Activated T-helper 2 cell treated with anti-CD3 and anti-CD28 coated beads, Interferon-gamma antibody, Interleukin-2, Interleukin-4, amounts not matched to agents 10 μg/mL and 5 μg/mL and 100 μg/mL, durations not matched to agents 14 hours and 24 hours and 36 hours (primary cell): ENCODE measurements at regions not wholly inside any gene's neighbourhood (a gene's known extent, or its start where the extent isn't known, plus 50 kb on each side); places are given as distances from the start of the nearest gene placed in this dataset.

Source experiments
- DNase-seq: peaks from one replicate; pipeline ENCODE4 v3.0.0; 2021; ENCODE audit warnings: low spot score
- H3K27ac Mint-ChIP-seq: one replicate; pipeline ENCODE4 v1.8.0; 2021; ENCODE audit warnings: mixed read lengths
- H3K27me3 Mint-ChIP-seq: one replicate; pipeline ENCODE4 v1.8.0; 2021; ENCODE audit warnings: low read depth, mixed read lengths
- H3K36me3 Mint-ChIP-seq: one replicate; pipeline ENCODE4 v1.8.0; 2021; ENCODE audit warnings: low read depth, mixed read lengths
- H3K4me1 Mint-ChIP-seq: one replicate; pipeline ENCODE4 v1.8.0; 2021; ENCODE audit warnings: low read depth, mixed read lengths
- H3K4me3 Mint-ChIP-seq: one replicate; pipeline ENCODE4 v1.8.0; 2021; ENCODE audit warnings: low read depth, mild to moderate bottlenecking, moderate library complexity, mixed read lengths
- H3K9me3 Mint-ChIP-seq: one replicate; pipeline ENCODE4 v1.8.0; 2021; ENCODE audit warnings: mixed read lengths
- intact Hi-C: fragments of 100-400 bp; cut with micrococcal nuclease; formaldehyde crosslinking; loops from one replicate; pipeline ENCODE4 v1.15.1; 2023

DNA sequence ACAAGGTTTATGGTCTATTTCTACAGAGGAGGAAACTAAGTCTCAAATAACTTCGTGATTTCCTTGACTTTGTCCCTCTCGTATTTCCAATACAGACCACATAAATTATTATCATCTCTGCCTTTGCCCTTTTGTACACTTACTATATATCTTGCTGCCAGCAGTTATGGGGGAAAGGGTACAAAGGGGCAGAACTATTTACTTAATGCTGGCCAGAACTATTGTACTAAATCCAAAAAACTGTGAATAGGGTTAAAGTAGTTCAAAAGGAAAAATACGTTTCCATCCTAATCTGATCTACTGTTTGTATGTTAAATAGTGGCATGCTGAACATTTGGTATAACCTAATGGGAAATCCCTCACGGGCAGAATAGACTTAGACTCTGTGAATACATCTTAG lies 537.3 kb upstream of the SEMA6D start:
- H3K27me3 Mint-ChIP-seq, result peaks cover 19% of the 10 kb centered on the region

DNA sequence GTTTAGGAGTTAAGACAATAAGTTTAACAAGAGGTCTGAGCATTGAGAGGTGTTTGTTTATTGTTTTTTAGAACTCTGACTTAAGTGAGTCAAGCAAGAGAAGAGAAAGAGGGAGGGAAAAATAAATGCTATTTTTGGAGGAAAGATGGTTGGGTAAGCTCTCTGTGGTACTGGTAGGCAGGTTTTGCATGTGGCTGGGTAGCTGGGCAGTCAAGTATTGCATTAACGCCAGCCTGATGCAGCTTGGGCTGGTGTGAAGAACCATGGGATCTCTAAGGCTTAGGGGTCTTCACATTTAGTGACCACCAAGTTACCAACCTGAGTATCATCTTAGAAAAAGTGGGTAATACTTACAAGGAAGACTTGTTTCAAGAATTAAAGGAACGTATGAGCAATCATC lies 534.5 kb upstream of the SEMA6D start:
- peaks cover 3% of the 10 kb centered on the region for H3K9me3 Mint-ChIP-seq
- no peak overlapping the region for H3K27ac Mint-ChIP-seq
- H3K36me3 Mint-ChIP-seq, result no peaks in the 10 kb centered on the region
- no peak for DNase-seq
- peaks cover 36% of the 10 kb centered on the region for H3K27me3 Mint-ChIP-seq
- peaks cover 3% of the 10 kb centered on the region for H3K4me1 Mint-ChIP-seq
- no peak overlapping the region for H3K4me3 Mint-ChIP-seq
- intact Hi-C loops, result no loop called here

More for the DNA sequence above, 537.3 kb upstream of the SEMA6D start:
- Mint-ChIP-seq H3K4me3 (no peak overlapping the region), H3K27ac (no peak overlapping the region), H3K9me3 (peaks cover 5% of the 10 kb centered on the region), H3K36me3 (no peaks in the 10 kb centered on the region), H3K4me1 (peaks cover 3% of the 10 kb centered on the region)
- intact Hi-C loops, result no loop called here
- DNase-seq, result no peak

DNA sequence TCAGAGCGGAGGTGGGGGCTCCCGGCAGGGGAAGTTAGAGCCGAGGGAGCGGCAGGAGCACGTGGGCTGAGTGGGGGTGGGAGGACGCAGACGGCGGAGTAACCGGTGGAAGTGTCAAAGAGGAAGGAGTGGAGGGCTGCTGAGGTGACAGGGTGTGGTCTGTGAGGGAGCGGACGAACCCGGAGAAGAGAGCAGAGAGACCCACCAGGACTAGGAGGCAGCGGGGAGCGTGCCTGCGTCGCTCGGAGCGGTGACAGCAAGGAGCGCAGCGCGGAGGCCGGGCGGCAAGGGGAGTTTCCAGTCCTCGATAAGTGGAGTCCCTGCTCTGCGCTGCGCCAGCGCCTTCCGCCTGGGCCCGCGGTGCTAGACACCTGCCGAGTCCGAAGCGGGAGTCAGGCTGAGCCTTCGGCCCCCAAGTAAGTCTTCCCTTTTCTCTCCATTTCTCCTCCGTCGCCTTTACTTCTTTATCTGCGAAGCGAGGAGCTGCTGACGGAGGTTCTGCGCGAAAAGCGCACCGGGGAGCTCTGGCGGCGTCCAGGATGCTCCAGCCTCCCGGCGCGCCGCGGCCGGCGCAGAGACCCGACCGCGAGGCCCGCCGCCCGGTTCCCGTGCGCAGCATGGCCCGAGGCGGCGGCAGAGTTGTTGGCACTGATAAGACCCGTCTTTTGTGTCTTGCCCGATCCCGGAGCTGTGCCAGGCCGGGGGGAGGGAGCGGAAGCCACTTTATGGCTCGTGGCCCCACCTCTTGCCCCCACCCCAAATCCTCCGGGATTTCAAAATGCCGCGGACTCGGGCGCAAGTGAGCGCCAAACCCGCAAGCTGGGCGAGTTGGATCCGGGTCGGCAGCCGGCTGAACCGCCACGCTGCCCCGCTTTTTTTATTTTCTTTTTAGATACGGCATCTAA lies 533.0 kb upstream of the SEMA6D start:
- Mint-ChIP-seq H3K4me1 (peaks cover 3% of the 10 kb centered on the region), H3K27me3 (peaks cover 36% of the 10 kb centered on the region), H3K4me3 (peak overlapping the region; percentile 34), H3K36me3 (no peaks in the 10 kb centered on the region), H3K27ac (no peak overlapping the region), H3K9me3 (no peaks in the 10 kb centered on the region)
- intact Hi-C loops, result no loop called here
- no peak for DNase-seq

DNA sequence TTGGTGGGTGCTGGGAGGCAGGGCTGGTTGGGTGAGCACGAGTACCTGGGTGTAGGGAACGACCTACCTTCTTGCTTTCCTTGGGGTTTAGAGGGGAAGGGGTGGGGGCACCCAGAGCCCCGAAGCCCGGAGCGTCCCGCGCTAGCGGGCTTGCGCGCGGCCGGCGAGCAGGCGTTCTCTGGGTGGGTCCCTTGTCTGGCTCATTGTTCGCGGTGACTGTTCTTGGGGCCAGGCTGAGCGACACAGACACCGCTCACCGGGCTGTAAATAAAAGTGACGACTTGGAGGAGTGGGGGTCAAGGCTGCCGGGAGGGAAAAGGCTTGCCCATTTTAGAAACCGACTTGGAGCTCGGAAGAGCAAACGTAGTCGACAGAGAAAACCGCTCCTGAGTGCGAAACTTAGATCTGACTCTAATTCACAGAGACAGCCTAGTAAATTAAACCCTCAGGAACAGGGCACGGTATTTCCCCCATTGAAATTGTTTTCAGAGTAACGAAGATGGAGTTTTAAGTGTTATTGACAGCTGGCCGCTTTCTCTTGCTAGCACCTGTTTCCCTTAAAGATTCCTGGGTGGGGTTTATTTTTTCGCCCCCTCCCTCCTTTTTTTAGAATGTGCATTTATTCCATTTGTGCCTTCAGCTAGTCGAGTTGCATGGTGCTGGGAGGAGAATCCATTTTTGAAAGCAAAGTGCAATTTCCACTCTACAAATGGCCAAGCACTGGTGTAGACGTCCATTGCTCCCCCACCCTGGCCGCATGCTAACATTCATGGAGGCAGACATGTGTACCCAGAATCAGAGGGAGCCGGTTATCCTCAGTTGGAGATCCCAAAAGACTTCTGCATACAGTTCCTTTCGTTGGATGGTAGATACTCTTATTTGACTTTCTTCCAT lies 532.1 kb upstream of the SEMA6D start:
- intact Hi-C loops, result no loop called here
- Mint-ChIP-seq H3K9me3 (no peaks in the 10 kb centered on the region), H3K4me3 (peak overlapping the region; percentile 18), H3K27ac (no peak overlapping the region), H3K4me1 (peaks cover 3% of the 10 kb centered on the region), H3K27me3 (peaks cover 36% of the 10 kb centered on the region), H3K36me3 (no peaks in the 10 kb centered on the region)
- DNase-seq, result no peak

DNA sequence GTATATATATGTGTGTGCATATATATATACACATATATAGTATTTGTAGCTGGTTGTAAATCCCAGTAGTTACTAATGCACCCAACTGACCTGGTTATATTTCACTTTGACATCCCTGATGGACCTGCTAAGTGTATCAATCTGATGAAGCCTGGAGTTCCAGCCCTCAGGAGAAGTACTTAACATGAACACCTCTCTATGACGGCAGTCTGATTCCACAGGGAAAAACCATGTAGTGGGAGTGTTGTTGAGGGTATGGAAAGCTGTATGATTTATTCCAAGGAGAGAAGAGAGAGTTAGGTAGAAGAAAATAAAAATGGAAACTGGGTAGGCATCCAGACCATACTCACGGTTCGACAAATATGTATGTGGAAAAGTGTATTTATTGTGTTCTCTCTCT lies 531.2 kb upstream of the SEMA6D start:
- peaks cover 36% of the 10 kb centered on the region for H3K27me3 Mint-ChIP-seq
- intact Hi-C loops, result no loop called here
- H3K4me3 Mint-ChIP-seq, result no peak overlapping the region
- peaks cover 3% of the 10 kb centered on the region for H3K4me1 Mint-ChIP-seq
- no peak for DNase-seq
- no peaks in the 10 kb centered on the region for H3K9me3 Mint-ChIP-seq
- H3K36me3 Mint-ChIP-seq, result no peaks in the 10 kb centered on the region
- H3K27ac Mint-ChIP-seq, result no peak overlapping the region

DNA sequence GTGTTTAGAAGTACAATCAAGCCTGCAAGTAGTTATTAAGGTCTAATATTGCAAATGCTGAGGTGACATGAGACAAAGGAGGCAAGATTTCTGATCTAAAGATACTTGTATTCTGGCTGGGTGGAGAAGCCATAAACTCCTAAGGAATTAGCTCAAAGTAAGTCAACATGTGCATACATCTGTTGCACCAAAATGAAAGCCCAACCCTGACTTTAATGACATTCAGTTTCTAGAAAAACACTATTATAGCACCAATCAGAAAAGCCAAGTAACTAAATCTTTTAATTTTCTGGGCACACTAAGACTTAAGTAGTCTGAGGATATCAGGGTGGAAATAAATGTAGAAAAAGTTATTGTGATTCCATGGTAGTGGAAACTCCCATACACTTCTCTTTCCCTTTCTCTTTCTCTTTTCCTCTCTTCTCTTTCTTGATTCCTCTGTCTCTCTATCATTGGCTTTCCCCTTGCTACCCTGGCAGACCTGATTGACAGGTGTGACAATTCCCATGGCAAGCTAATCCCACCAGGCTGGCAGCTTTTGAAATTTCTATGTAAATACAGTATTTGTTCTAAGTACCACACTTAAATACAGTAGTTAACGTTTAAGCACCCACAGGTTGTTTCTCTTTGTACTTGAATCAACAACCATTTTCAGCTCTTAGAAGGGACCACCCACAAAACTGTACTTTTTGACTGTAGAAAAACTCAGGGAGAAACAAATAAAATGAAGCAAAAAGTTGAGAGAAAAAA lies 528.4 kb upstream of the SEMA6D start:
- no peak overlapping the region for H3K27ac Mint-ChIP-seq
- no peaks in the 10 kb centered on the region for H3K9me3 Mint-ChIP-seq
- H3K4me1 Mint-ChIP-seq, result peaks cover under 1% of the 10 kb centered on the region
- peaks cover 24% of the 10 kb centered on the region for H3K27me3 Mint-ChIP-seq
- no peak overlapping the region for H3K4me3 Mint-ChIP-seq
- no peaks in the 10 kb centered on the region for H3K36me3 Mint-ChIP-seq
- intact Hi-C loops, result no loop called here
- DNase-seq, result no peak

DNA sequence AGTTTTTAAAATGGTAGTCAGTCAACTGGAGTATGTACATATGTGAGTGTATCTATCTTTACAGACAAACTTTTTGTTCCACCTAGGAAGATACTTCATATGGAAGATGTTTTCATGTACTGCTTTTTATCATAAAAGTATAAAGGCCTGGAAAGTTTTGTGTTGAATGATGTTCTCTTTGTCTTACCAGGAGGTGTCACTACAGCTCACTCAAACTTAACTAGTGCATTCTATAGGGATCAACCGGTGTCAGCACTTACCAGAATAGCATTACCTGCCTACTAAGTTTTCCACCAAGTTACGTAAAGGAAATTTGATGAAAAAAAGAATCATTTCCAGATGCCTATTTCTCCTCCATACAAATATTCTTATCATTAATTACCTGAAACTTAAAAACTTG lies 522.6 kb upstream of the SEMA6D start:
- intact Hi-C loops, result loop anchor here (5.0 to 10.0 kb wide), 4 partner anchors 520 to 1158 kb away; partner anchors contain the start of gene SEMA6D
- Mint-ChIP-seq H3K27ac (no peak overlapping the region), H3K36me3 (no peaks in the 10 kb centered on the region), H3K4me3 (no peak overlapping the region), H3K9me3 (no peaks in the 10 kb centered on the region), H3K27me3 (no peaks in the 10 kb centered on the region), H3K4me1 (no peaks in the 10 kb centered on the region)
- no peak for DNase-seq

DNA sequence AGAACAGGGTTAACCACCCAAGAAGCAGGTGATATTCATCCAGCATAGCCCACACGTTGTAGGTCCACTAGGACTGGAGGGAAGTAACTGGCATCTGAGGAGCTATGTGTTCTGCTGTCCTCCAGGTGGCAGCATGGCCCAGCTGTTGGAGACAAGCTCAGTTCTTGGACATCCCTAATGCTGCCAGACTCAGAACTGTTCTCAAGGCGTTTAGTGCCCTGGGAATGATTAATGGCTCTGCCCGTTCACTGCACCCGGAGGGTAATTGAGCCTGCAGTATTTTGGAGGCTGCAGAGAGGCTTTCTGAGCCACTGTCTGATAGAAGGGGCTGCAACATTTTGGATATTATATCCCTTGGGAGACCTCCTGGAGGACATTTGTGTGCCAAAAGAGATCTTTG lies 521.3 kb upstream of the SEMA6D start:
- Mint-ChIP-seq H3K36me3 (no peaks in the 10 kb centered on the region), H3K27ac (no peak overlapping the region), H3K9me3 (no peaks in the 10 kb centered on the region), H3K4me3 (no peak overlapping the region), H3K27me3 (no peaks in the 10 kb centered on the region), H3K4me1 (no peaks in the 10 kb centered on the region)
- intact Hi-C loops, result loop anchor here (5.0 to 10.0 kb wide), 4 partner anchors 519 to 1156 kb away; partner anchors contain the start of gene SEMA6D
- peak; percentile 17 for DNase-seq

DNA sequence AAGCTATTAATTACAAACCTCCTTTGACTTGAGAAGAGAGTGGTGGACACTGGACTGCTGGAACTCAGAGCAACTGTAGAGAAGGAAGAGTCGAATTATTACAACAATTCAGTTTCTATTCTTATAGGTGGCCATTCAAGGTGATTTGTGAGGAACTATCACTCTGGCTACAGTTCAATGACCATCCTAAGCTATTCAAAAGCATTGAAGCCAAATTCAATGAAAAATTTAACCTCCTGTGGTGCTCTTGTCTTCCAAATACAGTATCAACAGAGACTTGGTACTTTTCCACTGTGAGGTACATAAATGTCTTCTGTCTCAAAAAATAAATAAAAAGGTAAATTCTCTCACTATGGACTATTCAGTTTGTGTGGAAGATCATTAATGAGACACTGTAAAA lies 513.3 kb upstream of the SEMA6D start:
- Mint-ChIP-seq H3K27me3 (no peaks in the 10 kb centered on the region), H3K4me1 (no peaks in the 10 kb centered on the region), H3K4me3 (no peak overlapping the region), H3K36me3 (no peaks in the 10 kb centered on the region), H3K27ac (no peak overlapping the region), H3K9me3 (no peaks in the 10 kb centered on the region)
- intact Hi-C loops, result no loop called here
- no peak for DNase-seq

DNA sequence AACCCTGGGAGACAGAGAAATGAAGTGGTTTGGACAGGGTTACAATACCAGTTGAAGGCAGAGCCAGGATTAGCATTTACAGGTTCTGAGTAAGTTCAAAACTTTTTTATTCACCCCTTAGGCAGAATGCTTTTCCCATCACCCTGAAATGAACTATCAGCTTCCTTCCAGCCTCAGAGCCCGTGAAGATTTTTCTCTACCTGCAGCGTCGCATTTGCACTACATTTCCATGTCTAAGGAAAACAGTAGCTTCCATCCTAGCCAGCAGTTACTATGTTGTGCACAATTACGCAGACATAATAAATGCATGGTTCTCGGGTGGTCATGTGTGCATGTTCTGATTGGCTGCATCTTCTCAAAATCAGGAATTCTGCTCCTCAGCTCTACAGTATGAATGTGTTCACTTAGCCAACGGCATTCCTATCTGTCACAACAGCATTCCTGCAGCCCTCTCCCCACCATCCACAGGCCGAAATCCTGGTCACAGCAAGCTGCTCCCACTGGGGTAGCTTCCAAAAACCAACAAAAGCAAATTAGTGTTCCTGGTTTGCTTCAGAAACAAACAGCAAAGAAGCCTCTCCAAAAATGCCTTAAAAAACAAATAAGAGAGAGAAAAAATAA lies 510.8 kb upstream of the SEMA6D start:
- H3K36me3 Mint-ChIP-seq, result no peaks in the 10 kb centered on the region
- H3K9me3 Mint-ChIP-seq, result no peaks in the 10 kb centered on the region
- intact Hi-C loops, result no loop called here
- H3K4me3 Mint-ChIP-seq, result no peak overlapping the region
- no peak for DNase-seq
- no peaks in the 10 kb centered on the region for H3K27me3 Mint-ChIP-seq
- H3K4me1 Mint-ChIP-seq, result no peaks in the 10 kb centered on the region
- H3K27ac Mint-ChIP-seq, result no peak overlapping the region

DNA sequence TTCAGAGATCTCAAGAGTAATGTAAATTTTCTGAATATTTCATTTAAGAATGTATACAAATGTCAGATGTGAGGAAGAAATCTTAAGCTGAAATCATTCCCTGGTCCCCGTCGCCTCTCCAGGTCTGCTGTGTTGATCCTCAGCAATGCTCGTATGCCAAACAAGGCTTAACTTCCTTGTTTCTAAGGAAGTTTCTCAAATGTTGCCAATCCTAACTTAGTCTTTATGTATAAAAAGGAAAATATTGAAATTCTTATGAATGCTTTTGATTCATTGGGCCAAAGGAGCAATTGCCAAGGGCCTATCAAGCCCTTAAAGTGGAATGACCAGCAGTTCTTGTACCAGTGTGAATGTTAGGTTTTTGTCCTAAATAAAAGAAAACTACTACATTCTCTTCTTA lies 507.7 kb upstream of the SEMA6D start:
- no peaks in the 10 kb centered on the region for H3K36me3 Mint-ChIP-seq
- H3K27me3 Mint-ChIP-seq, result no peaks in the 10 kb centered on the region
- no peak overlapping the region for H3K27ac Mint-ChIP-seq
- H3K9me3 Mint-ChIP-seq, result no peaks in the 10 kb centered on the region
- H3K4me1 Mint-ChIP-seq, result no peaks in the 10 kb centered on the region
- intact Hi-C loops, result no loop called here
- no peak for DNase-seq
- H3K4me3 Mint-ChIP-seq, result no peak overlapping the region
